Left colon (tissue), 2 donors: ENCODE measurements at regions not wholly inside any gene's neighbourhood (a gene's known extent, or its start where the extent isn't known, plus 50 kb on each side); places are given as distances from the start of the nearest gene placed in this dataset.

Experiments used
- ATAC-seq: fragments of 200-7000 bp; cut with Tn5 transposase; one replicate; pipeline ENCODE4 v1.9.1; 2020; ENCODE audit warnings: mild to moderate bottlenecking, moderate library complexity
- DNase-seq, 2 donors: peaks; one replicate each; pipeline ENCODE4 v3.0.0-alpha.2; 2020
- intact Hi-C, 2 donors: fragments of 100-400 bp; cut with DNase I in 1 of 2; cut with micrococcal nuclease in 1 of 2; formaldehyde crosslinking; loops; one replicate each; pipeline versions ENCODE4 v1.11.2 to v1.14.0; 2022; cut with DNase I, micrococcal nuclease
- donor health status: DM: no; HTN: no; CAD: no.
- donor health status: DM: yes; HTN: yes; CAD: no.

DNA sequence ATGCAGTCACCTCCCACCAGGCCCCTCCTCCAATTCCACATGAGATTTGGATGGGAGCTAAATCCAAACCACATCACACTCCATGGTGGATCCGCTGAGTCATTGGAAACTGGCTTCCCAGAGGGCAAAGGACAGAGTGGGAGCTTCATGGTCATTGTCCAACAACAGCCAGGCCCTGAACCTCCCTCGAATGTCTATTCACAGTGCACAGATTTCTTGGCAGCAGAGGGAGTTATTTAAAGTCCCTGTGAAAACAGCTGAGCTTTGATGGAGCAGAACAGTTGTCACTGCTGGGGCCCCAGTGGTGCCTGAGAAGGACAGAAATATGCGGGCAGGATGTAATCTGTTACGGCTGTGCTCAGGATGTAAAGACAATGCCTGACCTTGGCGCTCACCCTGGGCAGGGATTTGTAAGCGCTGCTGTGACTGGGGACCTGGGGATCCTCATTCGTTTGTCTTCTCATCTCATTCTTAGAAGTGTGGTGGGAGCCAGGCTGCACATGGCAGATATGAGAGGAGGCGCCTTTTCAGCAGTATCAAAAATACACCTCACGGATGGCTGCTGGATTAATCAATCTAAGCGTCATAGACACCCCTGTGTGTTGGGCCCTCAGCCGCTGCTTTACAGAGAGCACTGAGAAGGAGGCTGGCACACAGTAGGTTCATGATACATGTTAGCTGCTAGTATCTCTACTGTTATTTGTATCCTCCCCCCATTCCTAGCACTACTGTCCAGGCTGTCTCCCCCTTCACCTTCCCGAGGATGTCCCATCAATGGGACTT, 439.4 kb downstream of the PTPRU start:
- intact Hi-C loops: no loop called here
- DNase-seq (no peak), ATAC-seq (no peak)

DNA sequence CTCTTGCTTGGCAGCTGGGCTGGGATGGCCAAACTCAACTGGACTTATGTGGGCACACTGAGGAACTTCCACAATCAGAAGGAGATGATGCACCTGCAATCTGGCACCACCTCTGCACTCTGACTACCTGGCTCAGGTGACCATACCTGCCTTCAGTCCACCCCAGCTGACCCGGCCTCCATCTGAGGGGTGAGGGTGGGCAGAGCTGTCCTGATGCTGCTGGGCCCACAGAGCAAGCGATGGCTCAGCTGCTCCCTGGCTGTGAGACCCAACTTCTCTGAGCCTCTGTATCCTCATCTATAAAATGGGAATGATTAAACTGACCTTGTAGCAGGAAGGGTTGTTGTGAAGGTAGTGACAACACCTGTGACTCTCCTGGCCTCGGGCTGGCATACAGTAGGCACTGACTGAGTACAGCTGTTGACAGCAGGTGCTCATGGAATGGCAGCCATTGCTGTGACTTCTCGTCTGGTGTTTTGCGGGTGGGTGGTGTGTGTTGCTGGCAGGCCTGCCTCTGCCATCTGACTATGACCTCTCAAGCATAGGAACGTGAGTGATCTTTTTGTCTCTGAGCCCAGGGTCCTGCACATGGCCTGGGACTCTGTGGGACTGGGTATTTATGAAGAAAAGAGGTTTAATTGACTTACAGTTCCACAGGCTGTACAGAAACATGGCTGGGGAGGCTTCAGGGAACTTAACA, 438.5 kb downstream of the PTPRU start:
- ATAC-seq (no peak), DNase-seq (no peak)
- intact Hi-C loops: no loop called here

DNA sequence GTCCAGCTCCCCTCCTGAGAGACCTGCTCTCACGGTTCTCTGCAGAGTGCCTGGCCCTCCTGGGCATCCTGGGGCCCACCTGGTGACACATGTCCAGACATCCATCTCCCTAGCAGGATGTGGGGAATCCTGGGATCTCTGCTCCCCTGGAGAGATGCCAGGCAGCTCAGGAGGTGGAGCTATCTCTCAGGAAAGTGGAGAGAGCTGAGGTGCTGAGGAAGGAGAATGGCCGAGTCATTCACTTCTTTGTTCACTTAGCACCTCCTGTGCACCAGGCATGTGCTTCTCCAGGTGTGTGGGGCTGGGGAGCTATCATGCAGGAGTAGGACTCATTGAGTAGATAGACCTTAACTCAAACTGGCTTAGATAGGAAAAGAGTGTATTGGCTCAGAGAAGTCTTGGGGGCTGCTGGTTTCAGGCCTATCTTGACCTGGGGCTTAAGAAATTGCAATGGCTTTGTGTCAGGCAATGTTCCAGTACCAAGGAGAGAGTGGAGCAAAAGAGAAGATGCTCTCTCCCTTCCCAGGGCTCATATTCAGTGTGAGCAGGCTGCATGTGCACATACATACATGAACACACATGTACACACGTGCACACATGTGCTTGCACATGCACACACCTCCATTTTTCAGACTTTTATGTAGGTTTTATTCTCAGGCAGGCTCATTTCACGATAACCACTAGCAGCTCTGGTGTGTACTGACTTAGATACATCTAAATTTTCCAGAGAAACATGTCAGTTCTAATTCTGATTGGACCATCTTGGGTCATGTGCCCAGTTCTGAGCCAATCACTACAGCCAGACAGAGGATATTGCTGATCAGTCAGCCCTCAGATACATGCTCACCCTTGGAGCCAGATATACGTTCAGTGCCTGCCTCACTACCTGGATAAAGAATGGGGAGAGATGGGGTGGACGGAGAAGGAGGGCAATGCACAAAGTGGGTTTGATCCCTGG, 437.6 kb downstream of the PTPRU start:
- intact Hi-C loops: no loop called here
- ATAC-seq (no peak), DNase-seq (no peak)

DNA sequence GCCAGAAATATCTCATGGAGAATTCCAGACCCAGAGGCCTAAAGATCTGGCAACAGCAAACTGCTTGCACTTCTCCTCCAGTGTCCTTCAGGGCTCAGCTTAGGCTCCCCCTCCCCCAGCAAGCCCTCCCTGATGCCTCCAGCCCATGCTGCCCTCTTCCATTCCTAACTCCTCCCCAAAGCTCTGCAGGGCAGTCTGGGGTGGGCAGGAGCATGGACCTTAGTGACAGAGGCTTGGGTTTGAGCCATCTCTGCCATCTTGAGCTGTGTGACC, 436.8 kb downstream of the PTPRU start:
- DNase-seq (no peak), ATAC-seq (no peak)
- intact Hi-C loops: no loop called here

DNA sequence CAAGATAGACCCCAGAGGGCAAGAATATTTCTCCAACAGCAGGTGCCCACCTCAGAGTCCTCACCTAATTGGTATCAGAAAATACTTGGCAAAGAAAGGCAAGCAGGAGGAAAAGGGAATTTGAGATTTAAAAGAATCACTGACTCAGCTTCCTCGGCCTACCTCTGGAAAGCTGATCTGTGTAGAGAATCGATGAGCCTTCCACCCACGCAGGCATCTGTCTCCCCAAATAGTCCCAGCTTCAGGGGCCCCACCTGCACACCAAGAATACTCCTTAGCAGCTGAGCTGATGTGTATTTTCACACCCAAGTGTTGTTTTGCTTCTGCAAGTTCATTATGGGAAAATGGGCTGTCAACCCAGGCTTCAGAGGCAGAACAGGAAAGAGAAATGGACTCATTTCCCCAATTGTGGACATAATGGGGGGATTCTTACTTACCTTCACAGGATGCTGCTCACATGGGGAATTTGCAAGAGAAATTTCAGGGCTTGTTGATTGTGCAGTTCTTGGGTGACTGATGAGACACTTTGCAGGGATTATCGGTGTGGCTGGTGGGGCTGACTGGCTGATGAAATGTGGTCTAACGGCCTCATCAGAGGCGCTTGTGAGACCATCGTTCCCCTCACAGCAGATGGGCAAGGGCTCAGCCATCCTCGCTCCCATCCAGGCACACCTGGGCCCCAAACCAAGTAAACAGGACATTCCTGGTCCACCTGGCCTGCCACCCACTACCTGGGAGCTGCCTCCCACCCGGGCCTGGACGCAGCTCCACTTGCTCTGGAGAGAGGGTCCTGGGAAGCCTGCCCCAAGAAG, 436.3 kb downstream of the PTPRU start:
- intact Hi-C loops: no loop called here
- DNase-seq: no peak
- no peak for ATAC-seq

DNA sequence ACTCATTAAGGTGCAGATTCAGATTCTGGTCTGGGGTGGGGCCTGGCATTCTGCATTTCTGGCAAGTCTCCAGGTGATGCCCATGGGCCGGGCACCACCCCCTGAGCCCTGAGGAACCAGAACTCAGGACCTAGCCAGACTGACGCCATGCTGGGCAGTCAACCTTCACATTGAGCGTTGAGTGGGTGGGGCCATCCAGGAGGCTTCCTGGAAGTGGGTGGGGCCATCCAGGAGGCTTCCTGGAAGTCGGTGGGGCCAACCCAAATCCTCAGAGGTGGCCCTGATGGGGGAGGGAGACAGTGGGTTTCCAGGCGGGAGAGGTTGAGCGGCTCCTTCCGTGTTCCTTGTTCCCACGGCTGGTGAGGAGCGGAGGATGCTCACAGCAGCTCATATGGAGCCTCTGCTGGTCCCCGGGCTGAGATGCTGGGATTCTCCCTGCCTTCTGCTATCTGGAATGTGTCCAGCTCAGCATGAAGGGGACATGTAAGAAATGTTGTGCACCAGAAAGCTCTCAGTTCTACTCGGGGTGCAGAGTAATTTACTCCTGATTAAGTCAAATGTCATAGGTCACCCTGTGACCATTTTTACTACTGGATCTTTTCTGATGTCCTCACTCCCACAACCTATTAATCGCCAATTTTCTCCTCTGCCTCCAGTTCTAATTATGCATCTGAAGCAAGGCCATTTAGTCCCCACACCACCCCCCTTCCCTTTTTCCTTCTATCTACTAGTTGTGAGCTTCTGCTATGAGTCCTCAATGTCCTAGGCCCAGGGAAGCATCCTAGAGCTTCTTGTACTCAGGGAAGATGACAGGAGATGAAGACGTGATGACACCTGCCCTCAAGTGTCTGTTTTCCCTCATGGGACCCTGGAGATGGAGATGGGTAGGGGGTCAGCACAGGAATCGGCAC, 435.4 kb downstream of the PTPRU start:
- ATAC-seq (no peak), DNase-seq (no peak)
- intact Hi-C loops: no loop called here

DNA sequence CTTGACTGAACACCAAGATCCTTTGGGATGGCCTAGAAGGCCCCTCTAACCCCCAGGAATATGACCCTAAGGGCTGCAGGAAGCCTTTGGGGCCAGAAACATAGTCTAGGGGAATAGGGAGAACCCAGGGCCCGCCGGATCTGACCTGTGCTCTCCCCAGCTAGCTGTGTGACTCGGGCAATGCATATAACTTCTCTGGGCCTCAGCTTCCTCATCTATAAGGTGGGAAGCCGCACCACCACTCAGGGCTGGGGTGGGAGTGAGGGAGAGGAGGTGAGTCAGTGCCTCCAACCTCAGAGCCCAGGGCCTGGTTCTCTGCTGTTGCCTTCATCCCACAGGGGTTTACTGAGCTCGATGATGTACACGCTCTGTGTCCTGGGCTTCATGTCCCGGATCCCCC, 434.4 kb downstream of the PTPRU start:
- DNase-seq (no peak), ATAC-seq (no peak)
- intact Hi-C loops: no loop called here

DNA sequence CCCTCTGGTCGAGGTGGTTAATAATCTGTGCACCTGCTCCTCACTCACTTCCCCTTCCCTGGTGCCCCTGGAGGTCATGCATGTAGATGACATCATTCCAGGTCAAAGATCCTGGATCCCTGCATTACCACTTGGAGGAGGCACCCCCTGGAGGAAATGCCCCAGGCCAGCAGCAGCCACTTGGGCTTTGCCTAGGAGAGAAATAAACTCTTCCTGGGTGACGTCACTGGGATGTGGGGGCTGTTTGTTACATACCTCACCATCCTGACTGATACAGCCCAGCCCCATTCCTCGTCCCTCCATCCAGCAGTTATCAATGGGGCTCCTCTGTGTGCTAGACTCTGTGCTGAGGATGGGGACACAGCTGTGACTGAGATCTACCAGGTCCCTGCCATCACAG, 433.6 kb downstream of the PTPRU start:
- intact Hi-C loops: no loop called here
- ATAC-seq (no peak), DNase-seq (no peak)

DNA sequence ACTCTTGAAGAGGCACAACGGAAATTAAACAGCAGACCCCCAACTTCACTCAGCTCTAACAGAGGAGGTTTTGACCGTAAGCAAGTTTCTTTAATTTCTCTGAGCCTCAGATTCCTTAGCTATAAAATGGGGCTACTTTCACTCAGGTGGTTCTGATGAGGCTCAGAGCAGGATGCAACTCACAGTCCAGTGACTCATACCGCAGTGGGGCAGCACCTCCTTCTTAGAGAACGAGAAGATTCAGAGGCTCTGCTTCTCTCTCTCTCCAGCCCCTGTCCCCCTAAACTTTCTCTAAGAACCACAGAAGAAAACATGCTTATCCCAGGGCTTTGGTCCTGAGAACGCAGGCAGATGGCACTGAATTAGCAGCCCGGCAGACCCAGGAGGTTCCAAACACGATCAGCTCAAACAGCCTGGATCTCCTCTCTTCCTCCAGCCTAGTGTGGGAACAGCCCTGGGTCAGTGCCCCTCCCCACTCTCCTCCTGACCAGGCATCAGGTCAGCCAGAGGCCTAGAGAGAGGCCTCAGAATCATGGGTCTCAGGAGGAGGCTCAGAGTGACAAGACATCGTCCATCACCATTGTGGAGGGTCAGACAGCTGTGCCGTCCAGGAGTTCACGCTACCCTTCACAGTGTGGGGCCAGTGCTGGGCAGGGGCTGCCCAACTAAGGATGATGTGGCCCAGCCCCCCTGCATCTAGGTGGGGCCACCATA, 433.0 kb downstream of the PTPRU start:
- DNase-seq: no peak
- ATAC-seq: no peak
- intact Hi-C loops: no loop called here

DNA sequence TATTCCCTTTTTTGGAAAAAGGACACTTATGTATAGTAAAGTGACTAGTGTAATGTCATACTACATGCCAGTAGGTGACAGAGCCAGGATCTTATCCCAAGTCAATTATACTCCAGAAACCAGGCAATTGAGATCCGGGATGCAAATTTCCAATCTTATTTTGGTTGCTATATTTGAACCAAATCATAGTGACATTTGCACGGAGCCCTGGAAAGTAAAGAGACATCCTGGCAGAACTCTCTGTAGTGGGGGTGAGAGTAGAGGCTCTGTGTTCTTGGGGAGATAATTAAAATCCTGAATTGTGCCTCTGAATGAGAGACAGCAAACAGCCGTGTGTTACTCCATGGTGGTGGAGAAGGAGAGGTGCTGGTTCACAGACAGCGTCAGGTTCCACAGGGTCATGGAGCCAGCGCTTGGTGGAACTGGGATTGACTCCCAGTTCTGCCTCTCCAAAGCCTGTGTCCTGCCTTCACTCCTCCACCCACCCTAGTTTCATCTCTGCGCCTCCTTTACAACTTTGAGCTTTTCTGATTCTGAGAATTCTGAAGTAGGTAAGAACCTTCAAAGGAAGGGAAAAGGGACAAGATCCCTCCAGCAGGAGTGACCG, 432.3 kb downstream of the PTPRU start:
- intact Hi-C loops: no loop called here
- no peak for ATAC-seq
- DNase-seq: no peak

DNA sequence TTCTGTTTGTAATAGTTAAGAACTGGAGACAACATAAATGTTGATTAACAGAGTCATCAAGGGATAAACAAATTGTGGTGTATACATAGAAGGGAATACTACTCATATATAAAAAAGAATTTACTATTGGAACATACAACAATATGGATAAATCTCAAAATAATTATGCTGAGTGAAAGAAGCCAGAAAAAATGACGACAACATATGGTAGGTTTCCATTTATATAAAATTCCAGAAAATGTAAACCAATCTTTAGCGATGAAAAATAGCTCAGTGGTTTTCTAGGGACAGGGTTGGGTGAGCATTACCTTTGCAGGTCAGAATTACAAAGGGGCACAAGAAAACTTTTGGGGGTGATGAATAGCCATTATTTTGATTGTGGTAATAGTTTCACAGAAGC, 431.6 kb downstream of the PTPRU start:
- ATAC-seq: no peak
- intact Hi-C loops: no loop called here
- no peak for DNase-seq

DNA sequence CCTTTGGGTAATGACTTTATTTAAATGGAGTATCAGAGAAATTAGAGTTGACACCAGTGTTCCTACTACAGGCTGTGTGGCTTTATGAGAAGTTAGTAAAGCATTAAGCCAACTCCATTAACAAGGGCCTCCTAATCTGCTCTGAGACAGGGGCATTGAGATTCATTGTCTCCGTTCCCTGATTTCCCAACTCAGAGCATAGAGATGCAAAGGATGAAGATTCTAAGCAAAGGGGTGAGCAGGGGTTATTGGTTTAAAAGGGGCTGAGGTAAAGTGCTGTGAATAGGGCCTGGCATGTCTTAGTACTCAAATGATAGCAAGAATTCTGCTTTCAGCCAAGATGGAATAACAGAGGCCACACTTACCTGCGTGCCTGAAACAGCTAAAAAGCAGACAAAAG, 428.4 kb downstream of the PTPRU start:
- intact Hi-C loops: no loop called here
- DNase-seq (no peak), ATAC-seq (no peak)

DNA sequence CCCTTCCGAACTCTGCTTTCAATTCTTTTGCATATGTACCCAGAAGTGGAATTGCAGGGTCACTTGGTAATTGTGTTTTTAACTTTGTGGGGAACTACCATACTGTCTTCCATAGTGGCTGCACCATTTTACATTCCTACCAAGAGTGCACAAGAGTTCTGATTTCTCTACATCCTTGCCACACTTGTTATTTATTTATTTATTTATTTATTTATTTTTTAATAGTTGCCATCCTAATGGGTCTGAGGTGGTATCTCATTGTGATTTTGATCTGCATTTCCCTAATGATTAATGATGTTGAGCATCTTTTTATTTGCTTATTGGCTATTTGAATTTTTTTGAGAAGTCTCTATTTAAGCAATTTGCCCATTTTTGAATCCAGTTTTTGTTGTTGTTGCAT, 422.4 kb downstream of the PTPRU start:
- ATAC-seq (no peak), DNase-seq (no peak)
- intact Hi-C loops: no loop called here

DNA sequence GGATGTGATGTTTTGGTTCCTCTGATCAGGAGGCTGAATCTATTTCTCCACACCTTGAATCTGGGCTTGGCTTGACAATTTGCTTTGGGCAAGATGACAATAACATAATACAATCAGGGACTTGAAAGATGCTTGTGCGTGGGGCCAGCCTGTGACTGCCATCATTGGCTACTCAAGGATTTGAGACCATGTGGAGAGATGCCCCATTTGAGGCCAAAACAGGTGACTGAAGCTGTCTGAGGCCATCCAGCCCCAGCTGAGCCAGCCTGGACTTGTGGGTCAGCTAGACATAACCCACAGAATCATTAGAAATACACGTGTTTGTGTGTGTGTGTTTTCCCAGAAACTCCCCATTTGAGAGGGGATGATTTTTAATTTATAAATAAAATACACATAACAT, 421.5 kb downstream of the PTPRU start:
- DNase-seq (no peak), ATAC-seq (no peak)
- intact Hi-C loops: no loop called here

DNA sequence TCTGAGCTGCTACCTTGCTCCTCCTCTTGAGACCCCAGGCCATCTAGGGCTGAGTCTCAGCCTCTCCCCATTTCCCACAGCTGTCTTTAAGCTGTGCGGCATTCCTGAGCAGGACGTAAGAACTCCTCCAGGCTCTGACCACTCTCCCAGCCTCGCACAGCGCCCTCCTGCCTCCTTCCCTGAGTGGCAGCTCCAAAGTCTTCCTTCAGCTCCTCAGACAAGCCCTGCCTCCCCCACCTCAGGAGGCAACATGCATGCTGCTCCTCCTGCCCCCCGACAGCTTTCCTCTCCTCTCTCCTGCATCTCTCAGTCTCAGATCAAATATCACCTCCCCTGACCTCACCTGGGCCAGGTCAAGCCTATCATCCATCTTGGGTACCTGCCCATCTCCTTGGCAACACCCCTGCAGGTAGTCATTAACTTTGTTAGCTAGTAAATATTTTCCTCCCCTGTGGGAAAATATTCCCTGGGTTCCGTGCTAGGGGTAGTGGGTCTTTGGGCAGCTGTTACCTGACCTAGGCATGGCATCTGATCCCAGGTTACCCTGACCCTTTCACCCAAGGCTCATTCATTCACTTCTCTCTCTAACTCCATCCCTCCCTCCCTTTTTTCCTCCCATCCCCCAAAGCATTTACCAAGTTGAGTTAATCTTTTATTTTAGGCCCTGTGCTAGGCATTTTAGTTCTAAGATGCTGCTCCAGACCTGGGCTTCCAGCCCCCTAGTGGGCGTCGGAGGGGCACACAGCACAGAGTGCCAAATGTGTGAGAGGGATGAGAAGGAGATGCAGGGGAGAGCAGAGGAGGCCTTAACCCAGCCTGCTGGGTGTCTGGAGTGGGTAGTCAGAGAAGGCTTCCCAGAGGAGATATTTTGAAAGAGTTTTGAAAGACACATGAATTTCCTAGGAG, 419.9 kb downstream of the PTPRU start:
- DNase-seq (no peak), ATAC-seq (no peak)
- intact Hi-C loops: no loop called here

DNA sequence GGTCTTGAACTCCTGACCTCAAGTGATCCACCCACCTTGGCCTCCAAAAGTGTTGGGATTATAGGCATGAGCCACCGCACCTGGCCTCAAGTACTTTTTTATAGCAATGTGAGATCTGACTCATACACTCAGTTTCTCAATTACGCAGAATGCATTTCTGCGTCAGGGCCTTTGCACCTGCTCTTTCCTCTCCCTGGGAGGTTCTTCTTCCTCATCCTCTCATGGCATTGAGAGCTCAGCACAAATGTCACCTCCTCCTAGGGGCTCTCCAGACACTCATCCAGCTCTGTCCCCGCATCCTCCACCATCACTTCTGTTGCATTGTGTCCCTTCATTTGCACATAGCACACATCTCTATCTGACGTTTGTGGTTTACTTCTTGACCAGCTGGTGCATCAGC, 418.8 kb downstream of the PTPRU start:
- intact Hi-C loops: no loop called here
- ATAC-seq (no peak), DNase-seq (no peak)
